ENCODE measurements at regions not wholly inside any gene's neighbourhood (a gene's known extent, or its start where the extent isn't known, plus 50 kb on each side); places are given as distances from the start of the nearest gene placed in this dataset.

GRCh38 chr11:32018672-32019071 lies 72.2 kb upstream of the RCN1 start:
- TF ChIP-seq CTCF (IDR thresholded peaks at IDR 0.05; ENCODE audit: low read depth, low read length) (no peak), EZH2phosphoT487 (IDR thresholded peaks at IDR 0.05; ENCODE audit: low read depth) (no peak)
